M059J (cell line): ENCODE measurements at regions not wholly inside any gene's neighbourhood (a gene's known extent, or its start where the extent isn't known, plus 50 kb on each side); places are given as distances from the start of the nearest gene placed in this dataset.

Source experiments
- DNase-seq: peaks from one replicate; pipeline ENCODE4 v3.0.0-alpha.2; 2012; ENCODE audit warnings: low read depth

GRCh38 chr14:53356361-53357150 is 203.4 kb upstream of the DDHD1 start:
- no peak for DNase-seq

DNA sequence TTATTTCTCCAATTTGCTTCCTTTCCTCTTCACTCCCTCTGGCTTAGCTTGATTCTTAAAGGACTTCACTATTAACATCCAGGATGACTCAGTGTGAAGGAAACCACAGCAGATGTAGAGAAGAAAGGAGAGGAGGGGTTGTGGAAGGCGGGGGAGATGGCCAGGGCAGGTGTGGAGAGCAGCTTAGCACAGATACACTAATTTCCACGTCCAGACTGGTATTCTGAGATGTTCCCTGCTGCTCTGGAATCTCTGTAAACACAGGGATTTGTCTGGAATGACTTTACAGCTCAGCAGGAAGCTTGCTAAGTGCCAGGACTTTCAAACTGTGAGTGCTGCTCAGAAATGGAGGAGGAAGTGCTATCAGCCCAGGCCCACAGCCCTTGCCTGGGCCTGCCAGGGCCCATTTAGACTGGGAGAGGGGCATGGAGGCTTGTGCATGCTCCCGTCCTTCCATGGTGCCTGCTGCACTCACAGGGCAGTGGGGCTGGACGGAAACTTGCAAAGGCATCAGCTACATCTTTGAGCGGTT is 202.5 kb upstream of the DDHD1 start:
- DNase-seq = peak; percentile 50

DNA sequence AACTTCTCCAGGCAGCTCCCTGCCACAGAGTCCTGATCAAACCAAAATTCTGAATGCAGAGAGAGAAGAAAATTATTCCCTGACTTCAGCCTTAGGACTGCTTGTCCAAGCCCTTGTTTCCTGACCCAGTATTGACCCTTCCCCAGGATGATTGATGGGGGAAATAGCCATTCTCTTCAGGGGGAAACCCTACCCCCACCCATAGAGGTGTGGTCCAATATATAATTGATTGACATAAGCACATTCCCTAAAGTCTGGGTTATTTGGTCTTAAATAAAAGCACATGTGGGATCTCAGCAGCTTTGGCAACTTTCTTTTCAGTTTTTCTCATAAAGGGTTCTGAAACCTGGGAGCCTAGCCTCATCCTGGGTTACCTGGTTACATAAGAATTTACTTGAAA is 201.2 kb upstream of the DDHD1 start:
- DNase-seq = no peak

- no peak for DNase-seq
These were observed 197.7 kb upstream of the DDHD1 start for GRCh38 chr14:53350866-53351265.

DNA sequence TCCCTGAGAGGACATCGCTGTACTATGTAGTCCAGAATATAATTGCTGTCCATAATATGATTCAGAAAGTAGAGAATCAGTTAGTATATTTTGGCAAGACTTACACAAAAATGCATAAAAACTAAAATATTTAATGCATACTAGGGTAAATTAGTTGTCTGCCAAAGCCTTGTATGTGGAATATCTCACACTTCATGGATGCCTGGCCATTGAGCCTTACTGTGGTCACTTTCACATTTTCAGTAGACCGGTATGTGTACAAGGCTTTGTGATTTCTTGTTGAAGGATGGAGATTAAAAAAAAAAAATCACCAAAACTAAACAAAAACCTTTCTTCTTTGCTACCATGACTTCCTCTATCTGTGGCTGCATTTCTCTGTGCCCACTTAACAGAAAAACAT is 197.3 kb upstream of the DDHD1 start:
- no peak for DNase-seq

GRCh38 chr14:53346988-53347387 is 193.9 kb upstream of the DDHD1 start:
- DNase-seq = no peak

GRCh38 chr14:53341324-53341723 is 188.2 kb upstream of the DDHD1 start:
- no peak for DNase-seq

DNA sequence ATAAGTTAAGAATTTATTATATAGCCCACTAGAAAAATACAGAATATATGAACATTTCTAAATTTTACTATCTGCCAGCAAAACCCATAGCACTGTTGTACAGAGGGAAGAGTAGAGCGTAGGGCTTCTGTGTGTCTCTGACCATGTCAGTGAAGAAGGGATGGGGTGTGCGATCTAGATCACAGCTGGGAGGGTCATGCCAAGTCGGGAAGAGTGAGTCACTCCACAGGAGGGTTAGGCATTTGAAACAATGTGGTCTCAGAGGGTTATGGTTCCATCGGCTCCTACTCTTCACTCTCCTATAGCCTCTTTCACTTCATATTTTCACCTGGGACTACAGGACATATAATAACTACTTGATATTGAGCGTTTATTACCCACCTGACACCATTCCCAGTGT is 185.1 kb upstream of the DDHD1 start:
- DNase-seq = peak; percentile 74

DNA sequence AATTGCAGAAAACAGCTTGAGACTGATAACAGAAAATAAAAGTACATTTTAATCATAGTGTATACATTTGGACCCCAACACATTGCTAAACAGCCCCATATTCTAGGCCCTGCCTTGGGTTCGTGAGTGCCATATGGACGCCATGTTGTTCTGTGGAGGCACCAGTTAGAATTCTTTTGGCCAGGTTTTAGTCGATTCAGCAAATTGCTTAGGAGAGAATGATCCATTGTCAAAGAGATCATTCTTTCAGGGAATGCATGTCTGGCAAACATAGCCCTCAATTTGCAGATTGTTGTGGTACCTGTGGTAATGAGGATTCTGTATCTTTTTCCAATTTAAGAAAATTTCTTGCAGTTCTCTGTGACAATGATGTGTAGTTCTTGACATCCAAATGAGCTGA is 183.6 kb upstream of the DDHD1 start:
- no peak for DNase-seq

DNA sequence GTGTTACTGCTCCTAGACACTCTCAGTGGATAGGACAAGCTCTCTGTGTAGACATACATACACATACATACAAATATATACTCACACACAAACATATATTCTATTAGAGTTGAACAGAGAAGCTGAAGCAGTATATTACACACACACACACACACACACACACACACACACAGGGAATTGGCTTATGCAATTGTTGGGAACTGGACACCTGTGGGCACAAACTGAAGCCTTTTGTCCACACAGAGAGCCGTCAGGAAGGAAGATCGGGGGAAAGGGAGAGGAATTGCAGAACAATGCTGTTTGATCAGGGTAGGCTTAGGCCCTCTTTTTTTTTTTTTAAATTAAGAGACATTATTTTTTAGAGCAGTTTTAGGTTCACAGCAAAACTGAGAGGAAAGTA is 180.7 kb upstream of the DDHD1 start:
- no peak for DNase-seq

- DNase-seq = no peak
These were observed 178.8 kb upstream of the DDHD1 start for GRCh38 chr14:53331921-53332320.

DNA sequence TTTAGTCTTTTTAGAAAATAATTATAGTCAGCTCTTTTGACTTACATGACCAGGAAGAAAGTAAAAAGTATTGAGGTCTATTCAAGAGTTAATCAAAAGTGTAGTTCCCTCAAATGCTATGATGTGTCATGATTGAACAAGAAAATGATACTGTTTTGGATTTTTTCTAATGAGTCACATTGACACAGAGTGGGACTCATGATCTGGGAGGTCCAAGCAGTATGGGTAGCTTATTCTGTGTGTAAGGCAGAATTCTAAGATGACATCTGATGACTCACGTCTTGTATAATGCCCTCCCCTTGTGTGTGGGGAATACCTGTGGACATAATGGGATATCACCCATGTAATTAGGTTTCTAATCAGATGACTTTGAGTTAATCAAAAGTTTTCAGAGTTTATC is 178.1 kb upstream of the DDHD1 start:
- DNase-seq = peak; percentile 87

DNA sequence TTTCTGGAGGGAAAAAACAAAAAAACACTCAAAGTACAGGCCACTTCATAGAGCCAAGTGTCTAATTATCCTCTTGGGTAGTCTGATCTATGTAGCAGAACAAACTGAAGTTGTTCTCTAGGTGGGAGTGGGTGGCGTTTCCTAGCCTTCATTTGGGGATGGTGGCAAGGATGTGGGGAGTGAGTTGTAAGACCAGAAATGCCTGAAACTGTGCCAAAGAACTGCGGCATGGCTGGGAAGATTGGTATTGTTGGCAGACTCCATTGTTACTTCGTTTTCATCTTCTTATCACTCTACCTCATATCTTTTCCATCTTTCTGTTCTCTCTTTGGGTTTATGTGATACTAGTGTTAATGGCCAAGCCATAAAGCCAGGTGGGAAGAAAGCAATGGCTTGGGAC is 177.3 kb upstream of the DDHD1 start:
- peak; percentile 53 for DNase-seq

DNA sequence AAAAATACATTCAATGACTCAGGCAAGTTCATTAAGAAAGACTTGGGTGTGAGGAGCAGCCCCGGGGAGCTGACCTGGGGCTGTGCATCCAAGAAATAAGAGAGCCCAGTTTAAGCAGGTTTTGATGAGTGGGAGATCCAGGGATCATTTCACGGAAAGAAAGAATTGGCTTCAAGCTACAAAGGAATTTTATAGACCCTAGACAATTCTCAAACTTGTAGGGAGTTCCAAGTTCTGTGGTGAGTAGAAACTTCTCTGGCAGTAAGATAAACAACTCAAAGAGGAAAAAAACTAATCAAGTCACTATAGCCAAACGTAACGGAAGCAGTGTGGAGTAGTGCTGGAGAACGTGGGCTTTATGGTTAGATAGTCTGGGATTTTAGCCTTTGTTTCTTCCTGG is 175.7 kb upstream of the DDHD1 start:
- no peak for DNase-seq

GRCh38 chr14:53327716-53328115 is 174.6 kb upstream of the DDHD1 start:
- DNase-seq = peak; percentile 88

GRCh38 chr14:53325176-53325806 is 172.2 kb upstream of the DDHD1 start:
- no peak for DNase-seq

- DNase-seq = peak; percentile 20
These were observed 163.4 kb upstream of the DDHD1 start for GRCh38 chr14:53316504-53316903.

- no peak for DNase-seq
These were observed 157.3 kb upstream of the DDHD1 start for GRCh38 chr14:53310412-53310811.

- DNase-seq = peak; percentile 66
These were observed 153.8 kb upstream of the DDHD1 start for GRCh38 chr14:53306911-53307310.

- DNase-seq = peak; percentile 56
These were observed 153.2 kb upstream of the DDHD1 start for GRCh38 chr14:53306267-53306721.

DNA sequence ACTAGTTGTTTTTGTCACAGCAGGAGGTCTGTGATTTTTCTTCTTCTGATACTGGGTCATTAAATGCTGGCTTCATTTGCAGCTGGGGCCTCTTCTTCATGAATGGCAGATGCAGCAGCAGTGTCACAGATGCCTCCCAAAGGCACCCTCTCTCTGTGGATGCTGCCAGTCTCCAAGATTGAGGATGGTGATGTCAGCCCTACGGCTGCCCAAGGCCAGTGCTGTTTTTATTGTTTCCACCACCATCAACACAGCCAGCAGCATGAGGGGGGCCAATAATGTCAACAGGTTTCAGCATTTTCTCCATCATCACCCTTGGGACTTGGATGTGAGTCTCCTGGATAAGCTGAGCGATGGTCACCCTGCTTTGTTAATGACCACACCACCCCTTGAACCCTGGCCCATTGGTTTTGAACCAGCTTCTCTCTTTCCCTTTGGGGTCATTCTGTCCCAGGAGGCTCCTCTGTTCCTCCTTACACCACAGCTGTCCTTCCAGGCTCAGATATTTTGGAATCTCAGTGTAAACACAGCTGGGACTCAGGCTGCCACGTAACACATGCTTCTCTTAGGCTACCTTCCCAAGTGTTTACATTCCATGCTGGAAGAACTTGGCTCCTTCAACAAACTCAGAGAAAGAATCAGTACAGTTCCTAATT is 151.7 kb upstream of the DDHD1 start:
- DNase-seq = peak; percentile 9

GRCh38 chr14:53295985-53296582 is 143.0 kb upstream of the DDHD1 start:
- DNase-seq = peak; percentile 30
